Epithelial cell of proximal tubule (primary cell): ENCODE measurements at regions not wholly inside any gene's neighbourhood (a gene's known extent, or its start where the extent isn't known, plus 50 kb on each side); places are given as distances from the start of the nearest gene placed in this dataset.
A peak's percentile ranks its signal among the peaks of the same experiment; 100 is the strongest.
"Not testable (repeated sequence)": the region's sequence is repeated elsewhere in the genome, so short reads cannot be mapped to it uniquely, and the experiment has no call there.

ENCODE experiments used
- DNase-seq: peaks from one replicate; pipeline ENCODE4 v3.0.0-alpha.2; 2011; ENCODE audit warnings: low read depth
- H3K4me3 ChIP-seq: 2 replicates; pipeline ENCODE4 v1.5.1; 2011; ENCODE audit warnings: low read depth, mild to moderate bottlenecking, low read length
- TF ChIP-seq, protein P1 (sequence below): conservative IDR thresholded peaks from 2 replicates; pipeline ENCODE4 v1.5.1; 2012; ENCODE audit warnings: low read depth, mild to moderate bottlenecking, low read length

DNA sequence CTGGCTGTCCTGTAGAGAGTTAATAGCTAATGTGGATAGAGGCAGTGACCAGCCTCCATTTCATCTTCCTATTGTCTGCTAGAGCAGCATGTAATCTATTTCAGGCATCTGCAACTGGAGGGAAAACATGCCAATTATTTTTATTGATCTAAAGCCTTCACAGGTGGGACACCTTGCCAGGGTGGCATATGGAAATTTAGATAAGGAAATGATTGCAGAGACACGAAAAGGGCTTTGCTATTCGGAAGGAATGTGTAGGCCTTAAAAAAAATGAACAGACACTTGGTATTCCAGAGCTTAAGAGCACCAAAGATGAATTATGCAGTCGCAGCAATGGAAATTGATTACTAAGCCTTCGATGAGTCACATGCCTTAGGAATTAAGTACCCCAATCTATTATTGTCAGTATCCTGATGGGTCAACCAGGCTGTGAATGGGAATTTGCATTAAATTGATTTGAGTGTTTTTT, 454.7 kb downstream of the SQOR start:
- H3K4me3 ChIP-seq, result no peak overlapping the region
- TF ChIP-seq, protein P1, sequence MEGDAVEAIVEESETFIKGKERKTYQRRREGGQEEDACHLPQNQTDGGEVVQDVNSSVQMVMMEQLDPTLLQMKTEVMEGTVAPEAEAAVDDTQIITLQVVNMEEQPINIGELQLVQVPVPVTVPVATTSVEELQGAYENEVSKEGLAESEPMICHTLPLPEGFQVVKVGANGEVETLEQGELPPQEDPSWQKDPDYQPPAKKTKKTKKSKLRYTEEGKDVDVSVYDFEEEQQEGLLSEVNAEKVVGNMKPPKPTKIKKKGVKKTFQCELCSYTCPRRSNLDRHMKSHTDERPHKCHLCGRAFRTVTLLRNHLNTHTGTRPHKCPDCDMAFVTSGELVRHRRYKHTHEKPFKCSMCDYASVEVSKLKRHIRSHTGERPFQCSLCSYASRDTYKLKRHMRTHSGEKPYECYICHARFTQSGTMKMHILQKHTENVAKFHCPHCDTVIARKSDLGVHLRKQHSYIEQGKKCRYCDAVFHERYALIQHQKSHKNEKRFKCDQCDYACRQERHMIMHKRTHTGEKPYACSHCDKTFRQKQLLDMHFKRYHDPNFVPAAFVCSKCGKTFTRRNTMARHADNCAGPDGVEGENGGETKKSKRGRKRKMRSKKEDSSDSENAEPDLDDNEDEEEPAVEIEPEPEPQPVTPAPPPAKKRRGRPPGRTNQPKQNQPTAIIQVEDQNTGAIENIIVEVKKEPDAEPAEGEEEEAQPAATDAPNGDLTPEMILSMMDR, result no peak
- no peak for DNase-seq

DNA sequence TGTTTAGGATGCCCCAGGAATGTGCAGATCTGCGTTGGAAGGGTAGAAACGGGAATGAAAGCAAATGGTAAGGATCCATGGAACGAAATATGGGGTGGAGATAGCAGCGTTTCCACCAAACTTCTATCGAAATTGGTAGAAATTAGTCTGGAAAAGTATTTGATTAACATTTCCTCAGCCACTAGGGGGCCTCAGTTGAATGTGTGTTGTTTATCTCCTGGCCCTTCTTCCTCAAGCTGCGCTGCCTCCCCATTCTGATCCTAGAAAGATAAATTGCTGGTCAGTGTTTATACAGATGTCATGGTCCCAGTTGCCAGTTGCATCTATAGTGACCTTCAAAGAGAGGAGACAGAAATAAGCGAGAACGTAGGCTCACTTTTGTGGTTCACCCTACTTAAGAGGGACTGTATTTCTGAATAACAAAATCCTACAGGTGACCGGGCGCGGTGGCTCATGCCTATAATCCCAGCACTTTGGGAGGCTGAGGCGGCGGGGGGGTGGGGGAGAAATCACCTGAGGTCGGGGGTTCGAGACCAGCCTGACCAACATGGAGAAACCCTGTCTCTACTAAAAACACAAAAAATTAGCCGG, 457.1 kb downstream of the SQOR start:
- TF ChIP-seq, protein P1, result peak; percentile 69
- H3K4me3 ChIP-seq, result no peak overlapping the region
- DNase-seq, result no peak

DNA sequence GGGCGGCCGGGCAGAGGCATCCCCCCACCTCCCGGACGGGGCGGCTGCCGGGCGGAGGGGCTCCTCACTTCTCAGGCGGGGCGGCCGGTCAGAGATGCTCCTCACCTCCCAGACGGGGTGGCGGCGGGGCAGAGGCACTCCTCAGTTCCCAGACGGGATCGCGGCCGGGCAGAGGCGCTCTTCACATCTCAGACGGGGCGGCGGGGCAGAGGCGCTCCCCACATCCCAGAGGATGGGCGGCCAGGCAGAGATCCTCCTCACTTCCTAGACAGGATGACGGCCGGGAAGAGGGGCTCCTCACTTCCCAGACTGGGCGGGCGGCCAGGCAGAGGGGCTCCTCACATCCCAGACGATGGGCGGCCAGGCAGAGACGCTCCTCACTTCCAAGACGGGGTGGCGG, 463.2 kb downstream of the SQOR start:
- not testable (repeated sequence) for DNase-seq, H3K4me3 ChIP-seq

DNA sequence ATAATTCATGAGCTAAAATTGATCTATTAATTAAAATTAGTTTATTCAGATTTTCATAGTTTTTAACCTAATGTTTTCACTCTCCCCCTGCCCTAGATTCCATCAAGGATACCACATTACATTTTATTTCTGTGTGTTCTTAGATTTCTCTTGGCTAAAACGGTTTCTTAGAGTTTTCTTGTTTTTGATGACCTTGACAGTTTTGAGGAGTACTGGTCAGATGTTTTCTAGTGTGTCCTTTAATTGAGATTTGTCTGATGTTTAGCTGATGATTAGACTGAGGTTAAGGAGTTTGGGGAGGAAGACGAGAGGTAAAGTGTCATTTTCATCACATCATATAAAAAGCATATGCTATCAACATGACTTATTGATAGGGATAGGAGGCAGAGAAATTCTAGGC, 475.9 kb downstream of the SQOR start:
- no peak overlapping the region for H3K4me3 ChIP-seq
- TF ChIP-seq, protein P1, result no peak
- no peak for DNase-seq

DNA sequence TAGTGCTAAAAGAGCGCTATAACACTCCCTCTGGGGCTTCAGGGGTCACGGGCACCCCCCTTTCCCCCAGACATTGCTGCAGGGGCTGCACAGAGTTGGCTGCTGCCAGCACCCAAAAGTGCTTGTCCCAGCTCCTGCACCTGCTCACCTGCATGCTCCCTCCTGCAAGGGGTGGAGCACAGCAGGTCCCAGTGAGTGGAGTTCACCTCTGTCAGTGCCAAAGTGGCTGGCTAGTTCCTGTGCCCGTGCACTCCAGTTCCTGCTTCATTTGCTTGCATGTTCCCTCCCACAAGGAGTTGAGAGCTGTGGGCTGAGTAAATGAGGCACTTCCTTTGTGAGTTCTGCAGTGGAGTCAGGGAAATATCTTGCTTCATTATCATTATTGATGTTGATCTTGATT, 476.9 kb downstream of the SQOR start:
- no peak for DNase-seq
- no peak overlapping the region for H3K4me3 ChIP-seq
- TF ChIP-seq, protein P1, result no peak

DNA sequence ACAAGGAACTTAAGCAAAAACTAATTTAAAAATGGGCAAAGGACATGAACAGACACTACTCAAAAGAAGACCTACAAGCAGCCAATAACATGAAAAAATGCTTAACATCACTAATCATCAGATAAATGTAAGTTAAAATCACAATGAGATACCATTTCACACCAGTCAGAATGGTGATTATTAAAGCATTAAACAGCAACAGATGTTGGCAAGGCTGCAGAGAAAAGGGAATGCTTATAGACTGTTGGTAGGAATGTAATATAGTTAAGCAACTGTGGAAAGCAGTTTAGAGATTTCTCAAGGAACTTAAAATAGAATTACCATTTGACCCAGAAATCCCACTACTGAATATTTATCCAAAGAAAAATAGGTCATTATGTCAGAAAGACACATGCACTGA, 482.2 kb downstream of the SQOR start:
- DNase-seq, result no peak
- TF ChIP-seq, protein P1, result no peak
- no peak overlapping the region for H3K4me3 ChIP-seq

DNA sequence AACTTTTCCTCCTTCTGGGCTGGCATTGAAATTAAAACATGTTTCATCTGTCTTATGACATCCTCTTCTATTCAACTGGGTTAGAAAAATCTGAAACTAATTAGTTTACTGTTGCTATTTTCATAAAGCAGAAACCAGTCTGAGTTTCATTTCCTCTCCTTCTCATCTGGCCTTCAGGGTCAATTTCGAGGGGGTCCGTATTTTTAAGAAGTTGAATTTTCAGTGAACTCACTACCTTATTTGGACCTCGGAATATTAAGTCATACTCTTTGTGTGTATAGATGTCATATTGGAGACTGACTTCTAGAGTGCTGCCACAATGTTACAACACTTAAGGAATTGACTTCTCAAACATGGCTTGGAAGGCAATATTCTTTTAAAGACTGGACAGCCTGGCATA, 485.9 kb downstream of the SQOR start:
- H3K4me3 ChIP-seq, result no peak overlapping the region
- DNase-seq, result no peak
- TF ChIP-seq, protein P1, result no peak
